Peyer's patch (tissue), 4 donors: ENCODE measurements at regions not wholly inside any gene's neighbourhood (a gene's known extent, or its start where the extent isn't known, plus 50 kb on each side); places are given as distances from the start of the nearest gene placed in this dataset.
A peak's percentile ranks its signal among the peaks of the same experiment; 100 is the strongest.

ENCODE experiments used
- DNase-seq, 3 donors: peaks; one replicate each; pipeline ENCODE4 v3.0.0-alpha.2; 2017 to 2019
- H3K27ac ChIP-seq, 4 donors: fragments of 200-600 bp; sonication (generic); one replicate each; pipeline ENCODE4 v1.5.1; 2016 to 2019
- H3K27me3 ChIP-seq, 2 donors: fragments of 200-600 bp; sonication (generic); one replicate each; pipeline ENCODE4 v1.5.1; 2019
- H3K36me3 ChIP-seq, 3 donors: fragments of 200-600 bp; sonication (generic); one replicate each; pipeline ENCODE4 v1.5.1; 2016 to 2019
- H3K4me1 ChIP-seq, 4 donors: fragments of 200-600 bp; sonication (generic); one replicate each; pipeline ENCODE4 v1.5.1; 2016 to 2019
- H3K4me3 ChIP-seq, 4 donors: fragments of 200-600 bp; sonication (generic); 1 replicate in 3 of 4; 2 replicates in 1 of 4; pipeline ENCODE4 v1.5.1; 2016 to 2019; ENCODE audit warnings: mild to moderate bottlenecking in 1 of 4
- H3K9me3 ChIP-seq, 4 donors: fragments of 200-600 bp; sonication (generic); one replicate each; pipeline ENCODE4 v1.5.1; 2016 to 2019; ENCODE audit warnings: mild to moderate bottlenecking in 1 of 4
- POLR2A ChIP-seq, 2 donors: fragments of 450-650 bp; IDR thresholded peaks; one replicate each; pipeline ENCODE4 v1.5.1; 2017; ENCODE audit warnings: antibody characterized with exemption in 2 of 2, mild to moderate bottlenecking in 2 of 2, moderate library complexity in 2 of 2
- TF ChIP-seq, protein P1 (sequence below), 6 experiments: fragments of 450-650 bp in 4 of 6; fragments of 200-600 bp in 2 of 6; sonication (generic) in 1 of 6; IDR thresholded peaks; one replicate each; pipeline ENCODE4 v1.5.1; 2017 to 2019; ENCODE audit warnings: antibody characterized with exemption in 6 of 6, mild to moderate bottlenecking in 3 of 6, moderate library complexity in 1 of 6

- DNase-seq: no peak
- Histone ChIP-seq H3K4me1 (peaks cover 0 to 9% (median 0%) of the 10 kb centered on the region in 4 donors), H3K27ac (peak overlapping the region in 1 of 4 donors; percentile 5), H3K9me3 (no peaks in the 10 kb centered on the region), H3K36me3 (no peaks in the 10 kb centered on the region), H3K4me3 (no peak overlapping the region), H3K27me3 (no peaks in the 10 kb centered on the region)
- TF ChIP-seq POLR2A (IDR thresholded peaks at IDR 0.05): no peak
- TF ChIP-seq, protein P1, sequence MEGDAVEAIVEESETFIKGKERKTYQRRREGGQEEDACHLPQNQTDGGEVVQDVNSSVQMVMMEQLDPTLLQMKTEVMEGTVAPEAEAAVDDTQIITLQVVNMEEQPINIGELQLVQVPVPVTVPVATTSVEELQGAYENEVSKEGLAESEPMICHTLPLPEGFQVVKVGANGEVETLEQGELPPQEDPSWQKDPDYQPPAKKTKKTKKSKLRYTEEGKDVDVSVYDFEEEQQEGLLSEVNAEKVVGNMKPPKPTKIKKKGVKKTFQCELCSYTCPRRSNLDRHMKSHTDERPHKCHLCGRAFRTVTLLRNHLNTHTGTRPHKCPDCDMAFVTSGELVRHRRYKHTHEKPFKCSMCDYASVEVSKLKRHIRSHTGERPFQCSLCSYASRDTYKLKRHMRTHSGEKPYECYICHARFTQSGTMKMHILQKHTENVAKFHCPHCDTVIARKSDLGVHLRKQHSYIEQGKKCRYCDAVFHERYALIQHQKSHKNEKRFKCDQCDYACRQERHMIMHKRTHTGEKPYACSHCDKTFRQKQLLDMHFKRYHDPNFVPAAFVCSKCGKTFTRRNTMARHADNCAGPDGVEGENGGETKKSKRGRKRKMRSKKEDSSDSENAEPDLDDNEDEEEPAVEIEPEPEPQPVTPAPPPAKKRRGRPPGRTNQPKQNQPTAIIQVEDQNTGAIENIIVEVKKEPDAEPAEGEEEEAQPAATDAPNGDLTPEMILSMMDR (IDR thresholded peaks at IDR 0.05): no peak
Measured at GRCh38 chr20:19813846-19814640, 56.0 kb downstream of the RIN2 start.

- Histone ChIP-seq H3K9me3 (no peaks in the 10 kb centered on the region), H3K4me3 (no peak overlapping the region), H3K36me3 (no peaks in the 10 kb centered on the region), H3K27ac (peak overlapping the region in 1 of 4 donors; percentile 26), H3K27me3 (no peaks in the 10 kb centered on the region), H3K4me1 (no peaks in the 10 kb centered on the region)
- TF ChIP-seq POLR2A (IDR thresholded peaks at IDR 0.05): no peak
- TF ChIP-seq, protein P1 (IDR thresholded peaks at IDR 0.05): no peak
- DNase-seq: peak in 1 of 3 donors; percentile 47
Measured at GRCh38 chr20:19815553-19815991, 57.5 kb downstream of the RIN2 start.

GRCh38 chr20:19816386-19816785 is 58.3 kb downstream of the RIN2 start:
- TF ChIP-seq POLR2A (IDR thresholded peaks at IDR 0.05): no peak
- TF ChIP-seq, protein P1 (IDR thresholded peaks at IDR 0.05): no peak
- Histone ChIP-seq H3K36me3 (no peaks in the 10 kb centered on the region), H3K4me3 (no peak overlapping the region), H3K4me1 (no peaks in the 10 kb centered on the region), H3K9me3 (no peaks in the 10 kb centered on the region), H3K27ac (no peak overlapping the region), H3K27me3 (no peaks in the 10 kb centered on the region)
- DNase-seq: no peak

GRCh38 chr20:19817017-19817416 is 59.0 kb downstream of the RIN2 start:
- TF ChIP-seq, protein P1 (IDR thresholded peaks at IDR 0.05): no peak
- TF ChIP-seq POLR2A (IDR thresholded peaks at IDR 0.05): no peak
- Histone ChIP-seq H3K36me3 (no peaks in the 10 kb centered on the region), H3K9me3 (no peaks in the 10 kb centered on the region), H3K4me1 (no peaks in the 10 kb centered on the region), H3K27ac (no peak overlapping the region), H3K4me3 (no peak overlapping the region), H3K27me3 (no peaks in the 10 kb centered on the region)
- peak in 1 of 3 donors; percentile 22 for DNase-seq

- Histone ChIP-seq H3K27ac (no peak overlapping the region), H3K4me1 (no peaks in the 10 kb centered on the region), H3K4me3 (no peak overlapping the region), H3K27me3 (no peaks in the 10 kb centered on the region), H3K9me3 (no peaks in the 10 kb centered on the region), H3K36me3 (no peaks in the 10 kb centered on the region)
- TF ChIP-seq POLR2A (IDR thresholded peaks at IDR 0.05): no peak
- TF ChIP-seq, protein P1 (IDR thresholded peaks at IDR 0.05): no peak
- no peak for DNase-seq
Measured at GRCh38 chr20:19819149-19819548, 61.1 kb downstream of the RIN2 start.
